Endometrium (tissue), 2 donors: ENCODE measurements at regions not wholly inside any gene's neighbourhood (a gene's known extent, or its start where the extent isn't known, plus 50 kb on each side); places are given as distances from the start of the nearest gene placed in this dataset.

Source experiments
- FAIRE-seq: peaks from 2 replicates; lab custom pipeline; 2012; peaks lifted over from hg19 to GRCh38; lab: Jason Lieb, UNC
- donor health status: control.
- donor health status: control.

DNA sequence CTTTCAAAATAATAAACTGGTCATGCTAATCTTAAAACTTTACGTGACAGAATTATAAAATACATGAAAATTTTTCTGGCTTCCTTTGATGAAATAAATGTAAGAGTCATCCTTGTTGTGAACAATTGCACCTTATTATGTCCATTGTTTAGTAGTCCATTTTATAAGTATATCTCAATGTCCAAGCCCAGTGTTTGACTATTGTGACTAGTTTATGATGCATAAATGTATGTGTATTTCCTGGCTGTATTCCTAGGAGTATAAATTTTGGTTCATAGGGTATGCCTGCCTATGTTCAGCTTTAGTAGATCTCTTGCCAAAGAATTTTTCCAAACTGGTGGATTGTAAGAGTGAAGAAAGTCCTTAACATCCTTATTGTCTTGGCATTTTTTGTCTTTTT, 2895.5 kb upstream of the PCDH20 start:
- no peak for FAIRE-seq

DNA sequence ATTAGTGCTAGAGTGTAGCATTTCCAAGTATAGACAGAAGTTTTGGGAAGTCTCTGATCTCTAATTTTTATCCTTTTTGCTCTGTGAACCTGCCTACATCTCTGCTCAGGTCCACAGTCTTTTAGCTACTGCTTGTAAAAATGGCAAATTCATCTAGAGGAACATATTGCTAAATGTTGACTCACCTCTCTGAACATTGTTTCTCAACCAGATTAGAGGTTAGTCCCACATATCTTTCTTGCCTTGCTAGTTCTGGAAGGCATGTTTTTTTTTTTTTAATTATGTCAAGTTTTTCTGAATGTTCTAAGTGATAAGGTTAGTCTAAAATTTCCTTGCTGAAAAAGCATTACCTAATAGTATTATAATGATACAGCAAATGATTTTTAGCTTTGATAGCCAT, 2889.6 kb upstream of the PCDH20 start:
- FAIRE-seq, result no peak

DNA sequence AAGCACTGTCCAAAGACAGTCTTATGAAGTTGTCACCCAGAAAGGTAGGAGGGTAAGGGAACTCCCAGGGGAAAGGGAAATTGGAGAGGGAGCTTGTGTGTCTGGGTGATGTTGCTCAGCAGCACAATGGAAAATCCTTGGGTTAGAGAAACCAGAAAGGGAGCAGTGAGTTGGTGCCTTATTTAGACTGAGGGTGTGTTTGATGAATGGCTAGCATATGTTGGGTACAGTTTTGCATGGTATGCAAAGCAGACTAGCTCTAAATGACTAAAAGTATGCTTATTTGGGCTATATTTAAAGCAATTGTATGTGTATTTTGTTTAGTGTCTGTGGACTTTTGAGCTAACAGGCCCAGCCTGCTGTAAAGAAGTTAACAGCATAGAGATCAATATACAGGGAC, 2884.6 kb upstream of the PCDH20 start:
- FAIRE-seq, result no peak

DNA sequence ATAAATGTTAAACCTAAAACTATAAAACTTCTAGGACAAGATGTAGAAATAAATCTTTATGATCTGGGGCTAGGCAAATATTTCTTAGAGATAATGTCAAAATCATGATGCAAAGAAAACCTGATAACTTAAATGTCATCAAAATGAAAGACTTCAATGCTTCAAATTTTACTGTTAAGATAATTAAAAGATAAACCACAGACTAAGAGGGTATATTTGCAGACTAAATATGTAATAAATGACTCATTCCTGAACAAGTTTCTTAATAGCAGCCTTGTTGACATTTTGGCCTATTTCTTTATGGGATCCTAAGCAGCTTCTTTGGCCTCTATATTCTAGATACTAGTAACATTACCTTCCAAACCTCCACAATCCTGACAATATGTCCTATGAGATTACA, 2878.3 kb upstream of the PCDH20 start:
- no peak for FAIRE-seq

DNA sequence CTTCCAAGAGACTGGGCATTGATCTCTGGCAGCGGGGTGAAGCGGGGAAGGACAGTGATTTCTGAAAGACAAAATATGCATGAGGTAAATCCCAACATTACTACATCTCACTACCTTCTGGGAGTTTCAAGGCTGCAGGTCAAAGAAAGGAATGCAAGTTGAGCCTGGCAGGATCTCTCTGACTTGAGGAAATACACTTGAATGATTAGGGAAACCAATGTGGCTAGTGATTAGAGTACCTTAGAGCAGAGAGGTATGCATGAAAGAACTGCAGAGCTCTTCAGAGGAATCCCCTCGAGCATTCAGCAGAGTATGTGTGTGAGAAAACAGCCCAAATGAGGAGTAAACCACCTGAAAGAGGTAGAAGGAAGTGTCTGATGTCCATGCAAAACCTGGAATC, 2874.1 kb upstream of the PCDH20 start:
- no peak for FAIRE-seq

DNA sequence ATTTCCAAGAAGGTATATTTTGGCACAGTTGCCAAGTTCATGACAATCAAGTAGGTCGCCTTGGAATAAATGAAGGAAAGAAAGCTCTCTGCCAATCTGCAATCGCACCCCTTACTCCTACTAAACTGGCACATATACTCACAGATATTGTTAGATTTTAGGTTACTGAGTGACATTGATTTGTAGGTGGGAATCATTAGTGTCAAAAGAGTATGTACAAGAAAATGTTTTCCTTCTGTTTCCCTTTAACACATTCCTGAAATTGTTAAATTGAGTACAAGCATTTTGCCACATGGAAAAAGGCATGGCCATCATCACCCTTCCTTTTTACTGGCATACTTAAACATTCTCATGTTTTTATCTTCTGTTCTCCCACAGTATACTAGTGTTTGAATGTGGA, 2868.3 kb upstream of the PCDH20 start:
- no peak for FAIRE-seq

DNA sequence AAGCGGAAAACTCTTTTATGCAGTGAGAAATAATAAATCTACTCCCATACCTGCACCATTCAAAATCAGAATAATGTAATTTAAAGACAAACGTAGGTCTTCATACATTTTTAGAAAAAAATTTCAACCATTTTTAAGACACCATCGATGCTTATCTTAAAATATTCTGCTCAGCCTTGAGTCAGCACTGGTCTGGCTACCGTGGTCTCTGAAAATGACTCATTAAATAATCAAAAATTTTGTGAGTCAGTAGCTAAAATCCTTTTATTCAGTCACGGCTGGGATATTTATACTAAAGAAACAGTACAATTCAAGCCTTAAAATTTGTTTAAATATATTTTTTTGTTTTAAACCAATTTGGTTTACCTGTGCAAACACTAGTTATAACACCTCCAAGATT, 2862.8 kb upstream of the PCDH20 start:
- FAIRE-seq, result no peak

DNA sequence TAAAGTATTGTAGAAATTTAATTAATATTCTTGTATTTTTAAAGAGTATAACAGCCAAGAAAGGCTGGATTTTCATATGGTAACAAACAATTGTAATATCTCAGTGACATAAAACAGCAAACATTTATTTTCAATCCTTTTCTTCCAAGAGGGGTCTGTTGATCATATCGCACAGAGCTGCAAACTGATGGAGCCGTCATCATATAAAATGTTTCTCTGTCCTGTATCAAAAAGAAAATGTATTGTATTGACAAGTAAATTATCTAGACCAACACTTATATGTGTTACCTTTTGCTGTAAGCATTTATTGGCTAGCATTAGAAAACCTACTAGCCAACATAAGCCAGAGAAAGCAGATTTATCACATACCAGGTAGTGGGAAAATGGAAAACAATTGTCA, 2861.4 kb upstream of the PCDH20 start:
- no peak for FAIRE-seq

DNA sequence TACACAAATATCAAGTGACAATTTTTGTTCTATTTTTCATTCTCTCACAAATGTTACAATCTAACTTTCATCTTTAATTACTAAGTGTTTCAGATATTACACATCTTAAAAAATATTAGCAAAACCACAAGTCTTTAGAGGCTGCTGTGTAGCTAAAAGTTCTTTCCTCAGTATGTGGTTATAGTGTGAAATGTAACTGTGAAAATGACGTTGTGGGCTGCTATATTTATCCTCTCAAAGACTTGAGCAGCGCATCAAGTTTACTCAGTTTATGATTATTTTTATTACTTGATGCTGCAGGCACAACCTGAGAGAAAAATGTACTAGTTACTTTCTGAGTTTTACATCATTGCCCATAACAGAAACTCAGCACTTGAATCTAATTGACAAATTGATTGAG, 2860.6 kb upstream of the PCDH20 start:
- FAIRE-seq, result no peak

DNA sequence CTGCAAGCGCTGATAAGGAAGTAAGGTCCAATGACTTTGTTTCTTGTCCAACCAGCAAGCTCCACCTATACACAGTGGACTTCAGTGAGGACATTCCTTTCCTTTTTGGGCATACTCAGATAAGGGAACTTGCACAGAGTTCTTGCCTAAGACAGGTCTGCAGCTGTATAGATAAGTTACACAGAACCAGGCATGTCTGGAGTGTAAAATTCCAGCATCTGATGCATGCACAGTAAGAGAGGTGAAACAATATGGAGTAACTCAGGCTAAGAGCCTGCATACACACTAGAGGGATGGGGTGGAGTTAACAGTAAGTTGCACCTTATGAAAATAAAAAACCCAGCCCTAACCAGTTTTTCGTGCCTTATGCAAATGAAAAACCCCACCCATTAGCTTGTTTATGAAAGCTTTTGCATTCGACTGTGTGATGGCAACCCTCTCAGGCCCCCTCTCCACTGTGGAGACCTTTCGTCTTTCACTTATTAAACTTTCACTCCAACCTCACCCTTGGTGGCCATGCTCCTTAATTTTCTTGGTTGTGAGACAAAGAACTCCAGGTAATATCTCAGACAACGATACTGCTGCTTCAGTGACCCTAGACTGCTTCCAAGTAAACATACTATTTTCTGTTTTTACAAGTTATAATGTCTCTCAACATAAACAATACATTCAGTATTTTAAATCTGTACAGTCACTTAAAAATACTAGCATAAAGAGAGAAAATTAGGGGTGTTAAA, 2859.0 kb upstream of the PCDH20 start:
- FAIRE-seq, result no peak

DNA sequence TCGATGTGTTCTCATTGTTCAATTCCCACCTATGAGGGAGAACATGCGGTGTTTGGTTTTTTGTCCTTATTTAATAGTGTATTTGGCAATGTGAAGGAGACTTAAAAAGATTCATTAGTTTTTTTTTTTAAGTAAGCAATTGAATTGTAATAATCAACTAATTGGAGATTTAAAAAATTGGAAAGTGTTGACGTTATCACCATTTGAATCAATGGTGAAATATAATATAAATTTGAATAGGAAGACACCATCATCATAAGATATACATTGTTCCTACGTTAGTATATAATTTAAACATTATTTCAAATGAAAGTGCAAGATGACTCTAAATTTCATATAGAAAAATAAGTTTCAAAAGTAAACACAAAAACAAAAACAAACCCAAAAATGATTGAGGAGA, 2858.1 kb upstream of the PCDH20 start:
- no peak for FAIRE-seq

DNA sequence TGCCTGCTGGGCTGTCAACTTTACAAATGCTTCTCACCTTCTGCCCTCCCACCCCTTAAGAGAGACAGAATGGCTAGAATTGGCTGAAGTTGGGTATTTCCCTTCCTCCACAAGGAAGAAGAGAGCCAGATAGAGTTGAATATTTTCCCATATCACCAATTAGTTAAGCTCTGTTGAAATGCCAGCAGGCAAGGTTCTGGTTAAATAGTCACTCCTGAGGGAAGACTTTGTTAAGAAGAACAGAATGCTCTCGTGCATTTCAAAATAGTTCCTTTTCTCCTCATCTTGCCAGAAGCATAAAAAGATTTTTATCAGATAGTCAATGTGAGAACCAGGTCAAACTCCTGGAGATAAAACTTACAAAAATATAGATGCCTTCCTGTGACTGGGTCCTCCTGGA, 2857.0 kb upstream of the PCDH20 start:
- no peak for FAIRE-seq

DNA sequence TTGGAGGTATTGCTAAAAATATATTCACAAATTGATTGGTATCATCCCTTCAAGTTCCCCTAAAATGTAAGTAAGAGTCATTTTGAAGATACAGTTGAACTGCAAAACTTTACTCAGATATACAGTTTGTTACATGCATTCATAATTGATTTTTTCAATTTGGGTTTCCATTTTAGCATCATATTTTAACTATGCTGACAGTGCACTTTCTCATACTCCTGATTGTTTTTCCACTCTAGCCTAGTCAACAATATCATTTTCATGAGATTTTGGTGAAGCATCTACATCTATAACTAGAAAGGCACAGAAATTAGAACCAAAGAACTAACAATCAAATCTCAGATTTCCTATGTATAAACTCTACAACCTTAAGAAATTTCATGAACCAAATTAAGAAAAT, 2850.4 kb upstream of the PCDH20 start:
- FAIRE-seq, result no peak

DNA sequence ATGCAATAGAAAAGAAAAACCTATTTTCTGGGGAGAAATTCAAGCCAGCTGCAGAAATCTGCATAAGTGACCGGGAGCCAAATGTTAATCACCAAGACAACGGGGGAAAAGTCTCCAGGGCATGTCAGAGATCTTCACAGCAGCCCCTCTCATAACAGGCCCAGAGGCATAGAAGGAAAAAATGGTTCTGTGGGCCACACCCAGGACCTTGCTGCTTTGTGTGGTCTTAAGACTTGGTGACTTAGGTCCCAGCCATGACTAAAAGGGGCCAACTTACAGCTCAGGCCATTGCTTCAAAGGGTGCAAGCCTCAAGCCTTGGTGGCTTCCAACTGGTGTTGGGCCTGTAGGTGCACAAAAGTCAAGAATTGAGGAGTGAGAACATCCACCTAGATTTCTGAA, 2847.6 kb upstream of the PCDH20 start:
- no peak for FAIRE-seq

DNA sequence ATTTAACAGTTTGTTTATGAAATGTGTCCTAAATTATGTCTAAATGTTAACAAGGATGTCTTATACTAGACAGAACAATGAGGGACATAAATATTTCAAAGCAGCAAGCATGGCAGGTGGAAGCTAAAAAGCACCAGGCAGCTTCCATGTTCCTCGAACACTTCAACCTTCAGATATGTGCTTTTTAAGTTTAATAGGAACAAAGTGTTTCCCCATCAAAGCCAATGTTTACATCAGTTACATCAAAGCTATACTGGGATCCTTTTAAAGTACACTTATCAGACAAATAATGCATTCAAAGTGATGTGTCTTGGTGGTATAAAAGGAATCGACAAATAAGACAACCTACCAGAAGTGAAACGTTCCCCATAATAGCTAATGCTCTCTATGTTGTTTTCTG, 2841.1 kb upstream of the PCDH20 start:
- no peak for FAIRE-seq

DNA sequence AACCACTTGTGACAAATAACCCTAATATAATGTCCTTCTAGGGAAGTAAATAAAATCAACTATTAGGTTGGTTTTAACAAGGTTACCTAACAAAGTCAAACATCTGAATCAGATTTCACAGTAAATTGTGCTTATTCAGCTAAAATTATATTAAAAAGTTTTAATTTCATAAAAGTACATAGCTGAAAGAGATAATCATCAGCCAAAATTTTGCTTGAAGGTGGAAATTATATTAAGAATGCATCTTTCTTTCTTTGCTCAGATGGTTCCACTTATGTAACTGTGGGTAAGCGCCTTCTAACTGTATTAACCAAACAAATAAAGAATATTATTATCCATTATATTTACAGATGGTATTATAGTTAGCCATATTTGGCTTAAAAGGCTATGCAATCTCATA, 2840.3 kb upstream of the PCDH20 start:
- FAIRE-seq, result no peak

DNA sequence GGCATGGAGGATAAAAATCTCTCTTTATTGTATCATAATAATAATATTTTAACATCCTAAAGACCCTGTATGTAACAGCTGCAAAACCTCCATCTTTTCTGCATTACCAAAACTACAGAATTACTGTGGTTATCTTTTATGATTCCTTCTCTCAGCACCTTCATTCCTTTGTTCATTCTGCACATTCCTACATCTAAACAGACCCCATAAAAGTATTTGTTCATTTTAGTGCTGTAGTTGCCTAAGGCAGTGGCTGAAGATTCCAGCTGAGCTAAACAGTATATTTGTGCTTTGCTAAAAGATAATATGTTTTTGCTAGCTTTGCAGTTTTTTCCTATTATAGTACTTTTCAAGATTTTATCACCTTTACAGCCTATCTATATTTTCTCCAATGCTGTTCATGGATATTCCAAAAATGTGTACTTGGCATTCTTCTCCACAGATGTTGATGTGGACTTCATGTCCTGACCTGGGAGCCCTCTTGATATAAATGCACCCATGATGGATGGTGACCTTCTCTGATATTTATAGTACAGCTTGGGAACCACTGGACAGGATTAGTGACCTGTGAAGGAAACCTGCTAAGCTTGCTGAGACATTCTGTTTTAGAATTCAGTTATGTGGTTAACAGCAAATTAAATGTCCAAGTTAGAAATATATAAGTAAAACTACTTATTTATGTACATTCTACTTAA, 2832.9 kb upstream of the PCDH20 start:
- no peak for FAIRE-seq

DNA sequence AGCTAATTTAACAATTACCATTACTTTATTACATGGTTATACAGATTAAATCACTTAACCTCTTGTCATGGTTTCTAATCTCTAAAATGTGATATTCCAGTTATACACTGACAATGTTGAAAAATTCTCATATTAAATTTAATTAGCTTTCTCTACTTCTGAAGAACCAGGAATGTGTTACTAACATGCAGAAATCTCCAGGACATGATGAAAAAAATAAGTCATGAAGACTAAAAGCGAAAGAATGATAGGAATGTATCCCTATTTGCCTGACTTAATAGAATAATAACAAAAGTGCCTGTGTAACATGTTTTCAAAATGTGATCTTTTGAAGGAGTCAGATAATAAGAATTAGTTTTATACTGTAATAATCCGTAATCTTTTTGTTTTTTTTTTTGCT, 2823.7 kb upstream of the PCDH20 start:
- FAIRE-seq, result peak; percentile 94

DNA sequence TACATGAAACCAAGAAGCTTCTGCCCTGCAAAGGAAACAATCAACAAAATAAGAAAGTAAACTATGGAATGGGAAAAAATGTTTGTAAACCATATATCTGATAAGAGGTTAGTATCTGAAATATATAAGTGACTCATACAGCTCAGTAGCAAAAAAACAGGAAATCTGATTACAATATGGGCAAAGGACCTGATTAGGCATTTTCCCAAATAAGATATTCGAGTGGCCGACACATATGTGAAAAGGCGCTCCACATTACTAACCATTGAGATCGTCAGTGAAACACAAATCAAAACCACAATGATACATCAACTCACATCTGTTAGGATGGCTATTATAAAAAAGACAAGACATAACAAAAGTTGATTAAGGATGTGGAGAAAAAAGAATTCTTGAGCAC, 2818.6 kb upstream of the PCDH20 start:
- no peak for FAIRE-seq

DNA sequence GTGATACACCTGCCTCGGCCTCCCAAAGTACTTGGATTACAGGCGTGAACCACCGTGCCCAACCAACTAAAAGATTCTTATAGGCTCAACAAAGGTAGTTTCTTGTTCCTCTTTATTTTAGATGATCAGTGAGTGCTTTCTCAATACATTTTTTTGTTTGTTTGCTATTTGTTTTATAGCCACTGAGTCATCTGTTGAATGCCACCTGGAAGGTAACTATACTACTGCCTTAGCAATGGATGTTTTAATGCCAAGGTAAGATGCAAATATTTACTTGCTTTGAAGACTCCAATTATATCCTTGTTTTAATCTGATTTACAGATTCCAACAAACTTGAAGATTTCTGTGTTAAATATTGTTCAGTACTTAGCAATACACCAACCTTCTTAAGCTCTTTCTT, 2807.4 kb upstream of the PCDH20 start:
- FAIRE-seq, result no peak

DNA sequence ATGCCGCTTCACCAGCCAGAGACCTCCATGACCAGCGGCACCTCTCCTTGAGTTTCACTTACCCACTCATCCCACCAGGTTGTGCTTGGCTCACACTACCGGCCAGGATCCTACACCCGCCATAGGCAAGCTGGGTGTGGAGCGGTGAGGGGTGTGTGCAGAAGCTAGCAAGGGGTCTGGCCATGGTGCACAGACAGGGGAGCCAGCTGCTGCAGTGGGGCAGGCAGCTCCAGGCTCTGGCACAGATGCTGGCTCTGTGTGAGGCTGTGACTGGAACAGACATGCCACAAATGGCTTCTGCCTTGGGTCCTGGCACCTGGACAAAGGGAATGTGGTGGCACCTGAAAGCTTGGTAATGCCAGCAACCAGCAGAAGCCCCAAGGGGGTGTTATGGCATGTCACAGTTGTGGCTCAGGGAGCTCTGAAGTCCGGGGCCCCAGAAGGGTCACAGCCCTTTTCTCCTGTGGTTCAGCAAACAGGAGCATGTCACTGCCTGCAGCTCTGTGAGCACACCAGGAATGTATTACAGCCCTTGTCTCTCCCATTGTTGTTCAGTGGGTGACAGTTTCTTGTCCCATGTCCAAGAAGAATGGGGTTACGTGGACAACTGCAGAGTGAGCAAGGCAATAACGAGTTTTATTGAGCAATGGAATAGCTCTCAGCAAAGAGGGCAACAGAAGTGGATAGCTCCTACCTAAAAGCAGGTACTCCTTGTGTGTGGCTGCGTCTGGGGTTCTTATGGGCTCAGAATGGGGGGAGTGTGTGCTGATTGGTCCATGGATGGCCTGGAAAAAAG, 2791.0 kb upstream of the PCDH20 start:
- FAIRE-seq, result no peak

DNA sequence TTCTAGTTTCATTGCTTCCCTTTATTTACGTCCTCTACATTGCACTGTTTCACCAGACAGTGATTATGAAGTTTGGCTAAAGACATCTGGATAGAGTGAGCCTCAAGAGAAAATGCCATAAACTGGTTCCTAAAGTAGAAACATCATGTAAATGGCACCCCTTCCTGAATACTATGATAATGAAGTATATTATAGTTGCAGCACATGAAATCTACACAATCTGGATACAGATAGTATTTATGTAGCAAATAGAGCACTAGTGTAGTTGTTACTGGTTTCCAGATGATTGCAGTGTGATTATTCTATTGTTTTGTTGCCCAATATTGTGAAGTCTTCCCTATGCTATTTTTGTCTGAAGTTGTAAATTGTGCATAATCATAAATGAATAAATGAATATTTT, 2786.9 kb upstream of the PCDH20 start:
- FAIRE-seq, result no peak

DNA sequence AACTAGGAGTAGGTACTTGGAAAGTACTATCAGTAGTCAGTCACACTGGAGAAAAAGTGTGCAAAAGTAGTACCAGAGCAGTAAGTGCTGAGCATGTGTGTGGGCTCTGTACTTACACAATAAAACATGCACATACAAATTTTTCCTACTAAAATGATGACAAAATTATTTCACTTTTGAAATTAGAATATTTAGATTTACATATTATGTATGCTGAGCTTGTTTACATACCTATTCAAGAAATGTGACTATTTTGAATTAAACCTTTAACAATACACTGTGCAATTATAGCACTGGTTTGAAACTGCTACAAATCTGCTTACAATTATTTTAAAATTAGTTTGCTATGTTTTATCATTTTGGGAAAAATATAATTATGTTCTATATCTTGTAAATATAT, 2781.6 kb upstream of the PCDH20 start:
- no peak for FAIRE-seq
